ENCODE measurements at regions not wholly inside any gene's neighbourhood (a gene's known extent, or its start where the extent isn't known, plus 50 kb on each side); places are given as distances from the start of the nearest gene placed in this dataset.

GRCh38 chr4:157942017-157942416 lies 230.8 kb downstream of the GASK1B start:
- TF ChIP-seq SIN3A (IDR thresholded peaks at IDR 0.05; ENCODE audit: borderline replicate concordance, low read depth, low read length) = no peak
- no peak for TF ChIP-seq CTCF (IDR thresholded peaks at IDR 0.05)
- no peak for TF ChIP-seq ZBTB33 (IDR thresholded peaks at IDR 0.05; ENCODE audit: borderline replicate concordance, low read depth)
- no peak for TF ChIP-seq RAD21 (IDR thresholded peaks at IDR 0.05; ENCODE audit: low read length)
- no peak for TF ChIP-seq MXI1 (IDR thresholded peaks at IDR 0.05; ENCODE audit: low read depth, low read length)
- no peak for TF ChIP-seq RCOR1 (IDR thresholded peaks at IDR 0.05; ENCODE audit: low read length)
- TF ChIP-seq NRF1 (IDR thresholded peaks at IDR 0.05; ENCODE audit: low read depth, low read length) = no peak
- no peak for TF ChIP-seq REST (IDR thresholded peaks at IDR 0.05; ENCODE audit: low read depth, low read length)
